ENCODE measurements at regions not wholly inside any gene's neighbourhood (a gene's known extent, or its start where the extent isn't known, plus 50 kb on each side); places are given as distances from the start of the nearest gene placed in this dataset.

- Histone ChIP-seq H3K27ac (ENCODE audit: low read length) (no peak overlapping the region), H3K27me3 (ENCODE audit: control insufficient read depth, insufficient read depth, low read length) (no peaks in the 10 kb centered on the region), H3K9ac (ENCODE audit: low read length) (no peak overlapping the region), H3K4me3 (ENCODE audit: low read length) (no peak overlapping the region), H3K36me3 (ENCODE audit: control insufficient read depth, low read depth, low read length) (no peaks in the 10 kb centered on the region), H3K9me3 (ENCODE audit: control insufficient read depth, low read depth, low read length) (no peaks in the 10 kb centered on the region), H3K4me1 (ENCODE audit: control insufficient read depth, low read depth, low read length) (no peaks in the 10 kb centered on the region)
Measured at GRCh38 chr10:36577126-36577525, 548.3 kb upstream of the ANKRD30A start.

DNA sequence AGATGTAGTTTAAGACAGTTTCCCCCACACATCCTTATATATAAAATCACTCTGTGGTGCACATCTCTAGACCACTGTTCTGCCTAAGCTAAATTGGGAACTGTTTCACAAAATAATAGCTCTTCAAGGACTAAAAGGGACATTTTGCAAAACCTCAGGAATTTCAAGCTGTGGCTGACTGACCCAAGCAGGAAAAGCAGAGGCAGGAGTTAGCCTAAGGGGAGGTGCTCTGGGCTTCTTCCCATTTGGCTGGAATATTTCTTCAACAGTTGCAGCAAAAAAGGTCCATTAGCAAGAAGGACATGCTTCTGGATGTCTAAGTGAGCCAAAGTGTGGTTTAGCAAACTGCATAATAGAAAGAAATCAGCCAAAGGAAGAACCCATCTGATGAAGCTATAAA lies 551.2 kb upstream of the ANKRD30A start:
- H3K9me3 ChIP-seq (ENCODE audit: control insufficient read depth, low read depth, low read length) = no peaks in the 10 kb centered on the region
- peaks cover 10% of the 10 kb centered on the region for H3K4me1 ChIP-seq (ENCODE audit: control insufficient read depth, low read depth, low read length)
- no peak overlapping the region for H3K27ac ChIP-seq (ENCODE audit: low read length)
- H3K36me3 ChIP-seq (ENCODE audit: control insufficient read depth, low read depth, low read length) = no peaks in the 10 kb centered on the region
- no peaks in the 10 kb centered on the region for H3K27me3 ChIP-seq (ENCODE audit: control insufficient read depth, insufficient read depth, low read length)
- no peak overlapping the region for H3K9ac ChIP-seq (ENCODE audit: low read length)
- H3K4me3 ChIP-seq (ENCODE audit: low read length) = no peak overlapping the region

GRCh38 chr10:36573246-36573645 lies 552.2 kb upstream of the ANKRD30A start:
- H3K4me1 ChIP-seq (ENCODE audit: control insufficient read depth, low read depth, low read length) = peaks cover 10% of the 10 kb centered on the region
- H3K36me3 ChIP-seq (ENCODE audit: control insufficient read depth, low read depth, low read length) = no peaks in the 10 kb centered on the region
- no peaks in the 10 kb centered on the region for H3K9me3 ChIP-seq (ENCODE audit: control insufficient read depth, low read depth, low read length)
- no peak overlapping the region for H3K9ac ChIP-seq (ENCODE audit: low read length)
- H3K4me3 ChIP-seq (ENCODE audit: low read length) = no peak overlapping the region
- no peak overlapping the region for H3K27ac ChIP-seq (ENCODE audit: low read length)
- H3K27me3 ChIP-seq (ENCODE audit: control insufficient read depth, insufficient read depth, low read length) = no peaks in the 10 kb centered on the region

DNA sequence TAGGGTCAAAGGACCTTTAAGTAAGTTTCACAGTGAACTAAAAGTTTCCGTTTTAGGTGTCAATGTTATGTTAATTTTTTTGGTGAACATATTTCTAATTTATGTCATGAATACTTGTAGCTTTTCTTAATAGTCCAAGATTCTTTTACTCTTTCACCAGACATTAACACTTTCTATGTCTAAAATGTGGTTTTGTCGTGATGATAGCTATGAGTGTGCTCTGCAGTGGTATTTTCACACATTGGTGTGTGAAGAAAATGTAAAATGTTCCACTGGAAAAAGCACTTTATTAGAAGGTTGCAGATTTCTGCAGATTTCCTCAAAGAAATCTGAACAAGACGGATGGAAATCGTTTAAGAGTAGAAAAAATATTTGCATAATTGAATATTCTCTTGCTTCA lies 561.0 kb upstream of the ANKRD30A start:
- H3K4me3 ChIP-seq (ENCODE audit: low read length) = no peak overlapping the region
- no peaks in the 10 kb centered on the region for H3K9me3 ChIP-seq (ENCODE audit: control insufficient read depth, low read depth, low read length)
- no peak overlapping the region for H3K27ac ChIP-seq (ENCODE audit: low read length)
- H3K36me3 ChIP-seq (ENCODE audit: control insufficient read depth, low read depth, low read length) = no peaks in the 10 kb centered on the region
- H3K27me3 ChIP-seq (ENCODE audit: control insufficient read depth, insufficient read depth, low read length) = no peaks in the 10 kb centered on the region
- H3K9ac ChIP-seq (ENCODE audit: low read length) = no peak overlapping the region
- no peaks in the 10 kb centered on the region for H3K4me1 ChIP-seq (ENCODE audit: control insufficient read depth, low read depth, low read length)

- no peaks in the 10 kb centered on the region for H3K27me3 ChIP-seq (ENCODE audit: control insufficient read depth, insufficient read depth, low read length)
- no peaks in the 10 kb centered on the region for H3K36me3 ChIP-seq (ENCODE audit: control insufficient read depth, low read depth, low read length)
- H3K27ac ChIP-seq (ENCODE audit: low read length) = no peak overlapping the region
- no peaks in the 10 kb centered on the region for H3K9me3 ChIP-seq (ENCODE audit: control insufficient read depth, low read depth, low read length)
- H3K4me3 ChIP-seq (ENCODE audit: low read length) = no peak overlapping the region
- no peaks in the 10 kb centered on the region for H3K4me1 ChIP-seq (ENCODE audit: control insufficient read depth, low read depth, low read length)
- no peak overlapping the region for H3K9ac ChIP-seq (ENCODE audit: low read length)
Measured at GRCh38 chr10:36559412-36560400, 565.7 kb upstream of the ANKRD30A start.

- H3K36me3 ChIP-seq (ENCODE audit: control insufficient read depth, low read depth, low read length) = no peaks in the 10 kb centered on the region
- H3K27me3 ChIP-seq (ENCODE audit: control insufficient read depth, insufficient read depth, low read length) = no peaks in the 10 kb centered on the region
- H3K4me1 ChIP-seq (ENCODE audit: control insufficient read depth, low read depth, low read length) = no peaks in the 10 kb centered on the region
- H3K27ac ChIP-seq (ENCODE audit: low read length) = no peak overlapping the region
- H3K9ac ChIP-seq (ENCODE audit: low read length) = no peak overlapping the region
- H3K9me3 ChIP-seq (ENCODE audit: control insufficient read depth, low read depth, low read length) = no peaks in the 10 kb centered on the region
- H3K4me3 ChIP-seq (ENCODE audit: low read length) = no peak overlapping the region
Measured at GRCh38 chr10:36556468-36556867, 568.9 kb upstream of the ANKRD30A start.

DNA sequence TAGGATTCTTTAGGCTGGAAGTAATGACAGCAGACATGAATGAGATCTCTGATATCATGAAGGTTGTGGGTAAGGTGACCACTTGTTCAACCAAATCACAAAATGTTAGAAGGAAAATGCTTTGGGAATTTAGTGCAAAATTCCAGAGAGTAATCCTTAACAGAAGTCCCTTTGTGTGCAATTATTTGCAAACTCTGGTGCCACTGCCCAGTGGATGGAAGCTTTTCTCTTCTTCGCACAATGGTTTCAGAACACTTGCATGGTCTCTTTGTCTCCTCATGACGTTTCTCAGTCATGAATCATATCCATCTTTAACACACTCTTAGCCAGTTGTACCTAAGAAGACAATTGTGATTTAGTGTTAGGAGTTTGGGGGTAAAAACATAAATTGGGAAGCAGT lies 570.4 kb upstream of the ANKRD30A start:
- Histone ChIP-seq H3K36me3 (ENCODE audit: control insufficient read depth, low read depth, low read length) (no peaks in the 10 kb centered on the region), H3K9ac (ENCODE audit: low read length) (no peak overlapping the region), H3K27me3 (ENCODE audit: control insufficient read depth, insufficient read depth, low read length) (no peaks in the 10 kb centered on the region), H3K4me3 (ENCODE audit: low read length) (no peak overlapping the region), H3K9me3 (ENCODE audit: control insufficient read depth, low read depth, low read length) (no peaks in the 10 kb centered on the region), H3K4me1 (ENCODE audit: control insufficient read depth, low read depth, low read length) (no peaks in the 10 kb centered on the region), H3K27ac (ENCODE audit: low read length) (no peak overlapping the region)

GRCh38 chr10:36547965-36548364 lies 577.4 kb upstream of the ANKRD30A start:
- Histone ChIP-seq H3K27ac (ENCODE audit: low read length) (no peak overlapping the region), H3K36me3 (ENCODE audit: control insufficient read depth, low read depth, low read length) (no peaks in the 10 kb centered on the region), H3K9ac (ENCODE audit: low read length) (no peak overlapping the region), H3K9me3 (ENCODE audit: control insufficient read depth, low read depth, low read length) (no peaks in the 10 kb centered on the region), H3K4me1 (ENCODE audit: control insufficient read depth, low read depth, low read length) (no peaks in the 10 kb centered on the region), H3K27me3 (ENCODE audit: control insufficient read depth, insufficient read depth, low read length) (no peaks in the 10 kb centered on the region), H3K4me3 (ENCODE audit: low read length) (no peak overlapping the region)

GRCh38 chr10:36542493-36542892 lies 582.9 kb upstream of the ANKRD30A start:
- no peaks in the 10 kb centered on the region for H3K4me1 ChIP-seq (ENCODE audit: control insufficient read depth, low read depth, low read length)
- no peak overlapping the region for H3K27ac ChIP-seq (ENCODE audit: low read length)
- H3K9ac ChIP-seq (ENCODE audit: low read length) = no peak overlapping the region
- no peaks in the 10 kb centered on the region for H3K9me3 ChIP-seq (ENCODE audit: control insufficient read depth, low read depth, low read length)
- H3K27me3 ChIP-seq (ENCODE audit: control insufficient read depth, insufficient read depth, low read length) = no peaks in the 10 kb centered on the region
- no peak overlapping the region for H3K4me3 ChIP-seq (ENCODE audit: low read length)
- no peaks in the 10 kb centered on the region for H3K36me3 ChIP-seq (ENCODE audit: control insufficient read depth, low read depth, low read length)

DNA sequence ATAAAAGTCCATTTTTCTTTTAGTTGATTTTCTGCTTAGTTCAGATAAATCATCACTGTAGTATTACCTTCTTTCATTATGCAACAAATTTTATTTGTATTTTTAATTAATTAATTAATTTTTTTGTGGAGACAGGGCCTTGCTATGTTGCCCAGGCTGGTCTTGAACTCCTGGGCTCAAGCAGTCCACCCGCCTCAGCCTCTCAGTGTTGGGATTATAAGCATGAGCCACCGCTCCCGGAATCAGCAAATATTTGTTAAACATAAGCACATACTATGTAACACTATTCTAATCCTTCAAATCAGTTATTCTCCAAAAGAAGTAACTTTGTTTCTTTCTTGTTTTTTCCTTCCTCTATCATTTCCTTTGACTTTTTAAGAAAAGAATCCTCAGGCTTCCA lies 584.8 kb upstream of the ANKRD30A start:
- H3K4me3 ChIP-seq (ENCODE audit: low read length) = no peak overlapping the region
- H3K9ac ChIP-seq (ENCODE audit: low read length) = no peak overlapping the region
- H3K9me3 ChIP-seq (ENCODE audit: control insufficient read depth, low read depth, low read length) = no peaks in the 10 kb centered on the region
- H3K36me3 ChIP-seq (ENCODE audit: control insufficient read depth, low read depth, low read length) = no peaks in the 10 kb centered on the region
- H3K27ac ChIP-seq (ENCODE audit: low read length) = no peak overlapping the region
- no peaks in the 10 kb centered on the region for H3K27me3 ChIP-seq (ENCODE audit: control insufficient read depth, insufficient read depth, low read length)
- H3K4me1 ChIP-seq (ENCODE audit: control insufficient read depth, low read depth, low read length) = no peaks in the 10 kb centered on the region

DNA sequence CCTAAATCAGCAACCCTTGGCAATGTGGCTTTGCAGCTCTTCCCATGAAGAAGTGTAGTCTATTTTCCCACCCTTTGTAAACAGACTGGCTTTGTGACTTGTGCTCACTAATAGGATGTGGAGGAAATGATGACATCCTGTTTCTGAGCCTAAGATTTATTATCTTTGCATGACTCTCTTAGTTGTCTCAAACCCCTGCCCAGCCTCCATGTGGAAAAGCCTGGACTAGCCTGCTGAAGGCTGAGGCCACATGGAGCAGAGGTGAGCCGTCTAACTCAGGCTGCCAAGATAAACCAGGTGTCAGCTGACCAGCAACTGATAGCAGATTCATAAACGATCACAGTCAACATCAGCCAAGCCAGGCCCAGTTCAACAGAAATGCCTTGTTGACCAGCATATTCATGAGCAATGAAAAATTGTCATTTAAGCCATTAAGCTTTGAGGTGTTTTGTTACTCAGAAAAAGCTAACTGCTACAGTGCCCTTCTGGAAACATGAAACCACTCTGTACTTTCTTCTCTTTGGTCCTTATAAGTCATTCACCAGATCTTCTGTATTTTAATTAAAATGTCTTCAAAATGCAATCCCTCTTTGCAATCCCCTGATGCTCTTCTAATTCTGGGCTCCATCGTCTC lies 586.3 kb upstream of the ANKRD30A start:
- Histone ChIP-seq H3K4me1 (ENCODE audit: control insufficient read depth, low read depth, low read length) (no peaks in the 10 kb centered on the region), H3K27ac (ENCODE audit: low read length) (no peak overlapping the region), H3K9ac (ENCODE audit: low read length) (no peak overlapping the region), H3K36me3 (ENCODE audit: control insufficient read depth, low read depth, low read length) (no peaks in the 10 kb centered on the region), H3K9me3 (ENCODE audit: control insufficient read depth, low read depth, low read length) (no peaks in the 10 kb centered on the region), H3K27me3 (ENCODE audit: control insufficient read depth, insufficient read depth, low read length) (no peaks in the 10 kb centered on the region), H3K4me3 (ENCODE audit: low read length) (no peak overlapping the region)
